Astrocyte of the hippocampus (primary cell): ENCODE measurements at regions not wholly inside any gene's neighbourhood (a gene's known extent, or its start where the extent isn't known, plus 50 kb on each side); places are given as distances from the start of the nearest gene placed in this dataset.

Source experiments
- DNase-seq: peaks from one replicate; pipeline ENCODE4 v3.0.0; 2011; ENCODE audit warnings: low read depth, low spot score

- DNase-seq: no peak
Observed at GRCh38 chr3:14335774-14336748, 66.3 kb upstream of the SLC6A6 start.

- no peak for DNase-seq
Observed at GRCh38 chr3:14336749-14337598, 65.4 kb upstream of the SLC6A6 start.

- DNase-seq: no peak
Observed at GRCh38 chr3:14337828-14338227, 64.6 kb upstream of the SLC6A6 start.

GRCh38 chr3:14338242-14338641, 64.2 kb upstream of the SLC6A6 start:
- DNase-seq: no peak

- no peak for DNase-seq
Observed at GRCh38 chr3:14338898-14339458, 63.4 kb upstream of the SLC6A6 start.

- DNase-seq: no peak
Observed at GRCh38 chr3:14340960-14341708, 61.3 kb upstream of the SLC6A6 start.

- peak; percentile 48 for DNase-seq
Observed at GRCh38 chr3:14343338-14344112, 58.9 kb upstream of the SLC6A6 start.

GRCh38 chr3:14344351-14344750, 58.1 kb upstream of the SLC6A6 start:
- DNase-seq: no peak

- peak; percentile 65 for DNase-seq
Observed at GRCh38 chr3:14345496-14346150, 56.8 kb upstream of the SLC6A6 start.

GRCh38 chr3:14346191-14346590, 56.2 kb upstream of the SLC6A6 start:
- DNase-seq: no peak

- DNase-seq: no peak
Observed at GRCh38 chr3:14346642-14347041, 55.8 kb upstream of the SLC6A6 start.

GRCh38 chr3:14347110-14347509, 55.3 kb upstream of the SLC6A6 start:
- DNase-seq: no peak

- DNase-seq: no peak
Observed at GRCh38 chr3:14351617-14352001, 50.8 kb upstream of the SLC6A6 start.

- no peak for DNase-seq
Observed at GRCh38 chr3:14352002-14352627, 50.3 kb upstream of the SLC6A6 start.
